ENCODE measurements at regions not wholly inside any gene's neighbourhood (a gene's known extent, or its start where the extent isn't known, plus 50 kb on each side); places are given as distances from the start of the nearest gene placed in this dataset.
A peak's percentile ranks its signal among the peaks of the same experiment; 100 is the strongest.

DNA sequence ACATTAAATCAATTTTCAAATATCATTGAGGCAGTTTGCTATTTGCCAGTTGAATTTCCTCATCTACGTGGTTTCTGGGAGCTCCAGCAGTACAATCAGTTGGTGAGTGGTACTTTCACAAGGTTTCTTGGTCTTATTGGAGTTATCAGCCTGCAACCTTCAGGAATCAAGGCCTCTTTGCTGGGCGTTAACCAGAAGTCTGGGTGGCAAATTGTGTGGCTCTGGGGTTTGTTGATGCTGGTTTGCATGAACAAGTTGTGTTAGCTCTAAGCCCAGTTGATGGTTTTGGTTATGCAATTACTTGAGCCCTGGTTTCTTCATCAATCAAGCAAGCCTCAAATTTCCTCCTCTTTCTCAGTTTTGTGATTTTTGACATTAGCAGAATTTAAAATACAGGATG, 152.9 kb upstream of the ANKRD55 start (continued):
- TF ChIP-seq PHB (CRISPR knock-in tag; IDR thresholded peaks at IDR 0.05) (no peak), YY1 (IDR thresholded peaks at IDR 0.05; ENCODE audit: borderline replicate concordance in 1 of 3, control insufficient read depth in 1 of 3, extremely low read depth in 1 of 3, insufficient read depth in 3 of 3, insufficient read length in 1 of 3, insufficient replicate concordance in 2 of 3, low read depth in 1 of 3, low read length in 2 of 3) (no peak), ZNF384 (IDR thresholded peaks at IDR 0.05; ENCODE audit: low read depth, low read length) (no peak), GTF2A2 (tag; IDR thresholded peaks at IDR 0.05) (no peak), NFXL1 (CRISPR knock-in tag; IDR thresholded peaks at IDR 0.05) (no peak), ZNF217 (CRISPR knock-in tag; IDR thresholded peaks at IDR 0.05) (no peak), ZNF639 (CRISPR knock-in tag; conservative IDR thresholded peaks at IDR 0.05 in 1 of 2, IDR thresholded peaks at IDR 0.05 in 1 of 2) (no peak)

- Histone ChIP-seq H3K27me3 (ENCODE audit: control insufficient read depth in 2 of 2, insufficient read depth in 2 of 2, low read length in 2 of 2) (peaks cover 0 to 4% of the 10 kb centered on the region in 2 experiments; a peak in 2 of 5 replicates), H2AFZ (ENCODE audit: low read depth, low read length) (peak overlapping the region; percentile 76), H3K9me3 (replicated peaks; ENCODE audit: control insufficient read depth, insufficient read depth, low read depth, low read length) (no peaks in the 10 kb centered on the region), H3K4me1 (replicated peaks in 1 of 2; ENCODE audit: control insufficient read depth in 2 of 2, insufficient read depth in 2 of 2, low read length in 2 of 2) (peaks cover 0 to 4% of the 10 kb centered on the region in 2 experiments; a peak in 2 of 5 replicates), H3K27ac (ENCODE audit: extremely low read depth, low read depth, low read length) (no peak overlapping the region), H3K36me3 (ENCODE audit: control insufficient read depth, insufficient read depth, low read length) (no peaks in the 10 kb centered on the region), H3K4me3 (peak overlapping the region; percentile 16; the same call in 1 of the 2 replicates), H3K9ac (ENCODE audit: insufficient read depth in 1 of 2, low read depth in 2 of 2, low read length in 2 of 2) (no peak overlapping the region; a peak in 1 of 4 replicates), H3K4me2 (ENCODE audit: insufficient read depth, low read length) (peak overlapping the region; percentile 43), H3K79me2 (ENCODE audit: control insufficient read depth, insufficient read depth, low read length) (no peaks in the 10 kb centered on the region), H4K20me1 (replicated peaks; ENCODE audit: control insufficient read depth, insufficient read depth, low read length) (no peaks in the 10 kb centered on the region), H3K9me1 (ENCODE audit: control insufficient read depth, insufficient read depth, low read length) (no peaks in the 10 kb centered on the region)
- FAIRE-seq: no peak
- CTCF ChIA-PET (ENCODE audit: low intra/inter-chr PET ratio): no interaction called here
- POLR2A ChIA-PET: interaction anchor here (0.6 to 1.2 kb wide), 2 partner anchors 10 to 705 kb away, joined by 3 read pairs; no protein-coding TSS in a partner anchor
- ATAC-seq: peak; percentile 63
- intact Hi-C loops (cut with micrococcal nuclease) (no loop called here), in situ Hi-C loops (cut with MboI) (no loop called here)
- TF ChIP-seq PRDM10 (IDR thresholded peaks at IDR 0.05; ENCODE audit: partially characterized antibody) (peak; percentile 1), ZNF518B (CRISPR knock-in tag; IDR thresholded peaks at IDR 0.05) (no peak)
- no TSS peak for BruUV-seq (replicated peaks)
- DNase-seq (ENCODE audit: extremely low read depth in 1 of 4, low spot score in 3 of 4): peak in 1 of 4 experiments; percentile 32
- WGBS (ENCODE audit: insufficient coverage, low coverage, missing lambda C conversion rate): 3% methylated on average over 12 of the region's 12 CpGs
These were observed 151.1 kb upstream of the ANKRD55 start for GRCh38 chr5:56384186-56384585.

All from K562 (cell line).